ENCODE measurements at regions not wholly inside any gene's neighbourhood (a gene's known extent, or its start where the extent isn't known, plus 50 kb on each side); places are given as distances from the start of the nearest gene placed in this dataset.
A peak's percentile ranks its signal among the peaks of the same experiment; 100 is the strongest.

DNA sequence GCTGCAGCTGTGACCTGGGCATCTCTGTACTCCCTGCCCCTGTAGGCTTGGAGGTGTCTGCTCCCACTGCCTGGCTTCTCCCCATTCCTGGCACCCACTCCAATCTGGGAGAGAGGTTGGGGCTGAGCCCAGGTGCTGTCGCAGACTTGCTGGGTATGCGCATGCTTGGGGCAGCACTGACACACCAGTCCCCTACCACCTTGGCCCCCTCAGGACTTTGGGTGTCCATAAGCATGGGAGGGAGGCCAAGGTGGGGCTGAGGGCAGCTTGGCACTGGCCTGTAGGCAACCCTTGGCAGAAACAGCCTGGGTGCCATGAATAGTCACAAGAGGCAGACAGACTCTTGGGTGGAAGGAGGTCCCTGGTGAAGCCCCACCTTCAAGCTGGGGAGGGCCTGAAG is 136.8 kb downstream of the QPCT start:
- H3K36me3 Mint-ChIP-seq (ENCODE audit: insufficient read depth in 2 of 2): no peaks in the 10 kb centered on the region
- no peak for DNase-seq
- no peaks in the 10 kb centered on the region for H3K4me1 Mint-ChIP-seq (ENCODE audit: low read depth)
- H3K27ac Mint-ChIP-seq: no peak overlapping the region
- ATAC-seq (replicated peaks in 1 of 2): no peak
- H3K9me3 Mint-ChIP-seq: no peaks in the 10 kb centered on the region
- no peaks in the 10 kb centered on the region for H3K27me3 Mint-ChIP-seq (ENCODE audit: low read depth)
- H3K4me3 Mint-ChIP-seq: no peak overlapping the region

DNA sequence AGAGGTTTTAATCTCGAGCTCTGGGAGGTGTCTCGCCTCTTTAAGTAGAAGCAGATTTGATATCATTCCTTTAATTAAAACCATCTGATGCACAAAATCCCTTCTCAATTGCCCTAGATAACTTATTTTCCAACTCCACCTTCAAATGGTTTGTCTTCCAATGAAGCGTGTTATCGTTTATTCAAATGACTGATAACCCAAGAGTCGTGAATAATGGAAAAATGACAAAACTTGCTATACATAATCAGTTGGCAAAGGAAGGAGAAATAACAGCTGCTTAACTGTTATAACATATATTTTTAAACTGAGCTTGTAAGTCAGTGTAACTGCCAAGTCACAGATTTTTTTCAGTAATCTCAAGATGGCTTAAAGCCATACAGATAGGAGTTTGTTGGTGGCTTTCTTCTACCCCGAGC is 144.6 kb downstream of the QPCT start:
- ATAC-seq (replicated peaks in 1 of 2): no peak
- no peaks in the 10 kb centered on the region for H3K4me1 Mint-ChIP-seq (ENCODE audit: low read depth)
- H3K27me3 Mint-ChIP-seq (ENCODE audit: low read depth): no peaks in the 10 kb centered on the region
- H3K36me3 Mint-ChIP-seq (ENCODE audit: insufficient read depth in 2 of 2): no peaks in the 10 kb centered on the region
- no peak overlapping the region for H3K27ac Mint-ChIP-seq
- H3K9me3 Mint-ChIP-seq: peaks cover 3 to 4% of the 10 kb centered on the region in 2 donors
- no peak for DNase-seq
- H3K4me3 Mint-ChIP-seq: no peak overlapping the region

DNA sequence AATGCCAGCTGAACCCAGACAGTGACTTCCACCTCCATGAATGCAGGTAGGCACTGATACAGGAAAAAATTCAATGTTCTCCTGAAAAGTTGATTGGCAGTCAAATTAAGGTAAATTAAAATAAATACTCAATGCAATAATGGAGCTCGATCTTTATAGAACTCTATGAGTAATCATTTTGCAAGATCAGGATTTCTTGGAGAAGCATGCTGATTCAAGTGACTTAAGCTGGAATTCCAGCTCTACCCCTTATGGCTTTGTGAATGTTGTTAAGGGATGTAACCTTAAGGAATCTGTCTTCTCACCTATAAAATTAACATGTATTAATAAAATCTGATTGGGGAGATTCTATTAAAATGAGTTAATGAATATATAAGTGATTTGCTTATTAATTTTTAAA is 145.1 kb downstream of the QPCT start:
- Mint-ChIP-seq H3K36me3 (ENCODE audit: insufficient read depth in 2 of 2) (no peaks in the 10 kb centered on the region), H3K27ac (no peak overlapping the region), H3K9me3 (peaks cover 3 to 4% of the 10 kb centered on the region in 2 donors), H3K4me3 (no peak overlapping the region), H3K4me1 (ENCODE audit: low read depth) (no peaks in the 10 kb centered on the region), H3K27me3 (ENCODE audit: low read depth) (no peaks in the 10 kb centered on the region)
- ATAC-seq (replicated peaks in 1 of 2): no peak
- no peak for DNase-seq

DNA sequence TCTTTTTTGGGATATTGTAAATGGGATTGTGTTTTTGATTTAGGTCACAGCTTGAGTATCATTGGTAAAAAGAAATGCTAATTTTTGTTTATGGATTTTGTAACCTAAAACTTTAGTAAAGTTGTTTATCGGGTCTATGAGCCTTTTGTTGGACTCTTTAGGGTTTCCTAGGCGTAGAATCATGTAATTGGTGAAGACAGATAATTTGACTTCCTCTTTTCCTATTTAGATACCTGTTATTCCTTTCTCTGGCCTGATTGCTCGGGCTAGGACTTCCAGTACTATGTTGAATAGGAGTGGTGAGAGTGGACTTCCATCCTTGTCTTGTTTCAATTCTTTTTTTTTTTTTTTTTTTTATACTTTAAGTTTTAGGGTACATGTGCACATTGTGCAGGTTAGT is 149.0 kb downstream of the QPCT start:
- Mint-ChIP-seq H3K27ac (no peak overlapping the region), H3K9me3 (peaks cover 6 to 7% of the 10 kb centered on the region in 2 donors), H3K4me1 (ENCODE audit: low read depth) (no peaks in the 10 kb centered on the region), H3K4me3 (no peak overlapping the region), H3K36me3 (ENCODE audit: insufficient read depth in 2 of 2) (peaks cover 0 to 2% of the 10 kb centered on the region in 2 donors), H3K27me3 (ENCODE audit: low read depth) (no peaks in the 10 kb centered on the region)
- ATAC-seq (replicated peaks in 1 of 2) (no peak), DNase-seq (no peak)

DNA sequence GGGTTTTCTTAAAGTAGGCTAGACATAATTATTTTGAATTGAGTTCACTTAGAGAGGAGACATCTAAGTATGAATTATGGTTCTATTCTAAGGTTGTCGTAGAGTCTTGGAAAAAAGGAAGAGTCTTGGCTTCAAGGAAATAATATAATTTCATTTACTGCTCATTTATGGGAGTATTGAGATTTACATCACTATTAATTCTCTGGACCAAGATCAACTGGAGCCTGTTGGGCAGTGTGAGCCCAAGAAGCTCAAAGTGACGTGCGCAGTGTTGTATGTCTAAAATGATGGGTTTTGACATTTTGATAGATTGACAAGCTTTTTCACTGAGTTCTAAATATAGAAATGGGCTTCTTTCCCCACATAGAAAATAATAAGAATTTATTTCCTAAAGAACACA is 154.7 kb downstream of the QPCT start:
- H3K27ac Mint-ChIP-seq: no peak overlapping the region
- peaks cover 0 to 2% of the 10 kb centered on the region in 2 donors for H3K36me3 Mint-ChIP-seq (ENCODE audit: insufficient read depth in 2 of 2)
- DNase-seq: no peak
- H3K4me1 Mint-ChIP-seq (ENCODE audit: low read depth): peaks cover 10% of the 10 kb centered on the region
- H3K4me3 Mint-ChIP-seq: no peak overlapping the region
- H3K9me3 Mint-ChIP-seq: peaks cover 1 to 4% of the 10 kb centered on the region in 2 donors
- peaks cover 22% of the 10 kb centered on the region for H3K27me3 Mint-ChIP-seq (ENCODE audit: low read depth)
- ATAC-seq (replicated peaks in 1 of 2): no peak

DNA sequence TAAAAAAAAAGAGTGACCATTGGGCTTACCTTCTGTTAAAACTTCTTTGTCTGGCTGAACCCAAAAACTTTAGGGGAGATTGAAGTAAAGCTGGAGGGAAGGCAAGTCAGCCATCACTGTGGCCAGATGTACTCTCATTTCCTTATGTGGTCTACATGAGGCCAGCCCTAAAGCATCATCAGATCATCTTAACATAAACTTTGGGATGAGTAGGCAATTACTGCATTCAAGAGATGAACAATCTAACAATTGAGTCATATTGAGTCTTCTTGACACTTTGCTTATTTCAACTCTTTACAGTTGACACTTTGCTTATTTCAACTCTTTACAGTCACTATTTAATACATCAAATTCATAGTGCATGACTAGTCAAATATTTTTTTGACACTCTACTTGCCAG is 155.6 kb downstream of the QPCT start:
- ATAC-seq (replicated peaks in 1 of 2) (peak; percentile 99 to 100), DNase-seq (peak; percentile 9 to 20)
- peaks cover 0 to 2% of the 10 kb centered on the region in 2 donors for H3K36me3 Mint-ChIP-seq (ENCODE audit: insufficient read depth in 2 of 2)
- peaks cover 22% of the 10 kb centered on the region for H3K27me3 Mint-ChIP-seq (ENCODE audit: low read depth)
- no peak overlapping the region for H3K4me3 Mint-ChIP-seq
- H3K9me3 Mint-ChIP-seq: peaks cover 1 to 4% of the 10 kb centered on the region in 2 donors
- H3K4me1 Mint-ChIP-seq (ENCODE audit: low read depth): peaks cover 10% of the 10 kb centered on the region
- H3K27ac Mint-ChIP-seq: no peak overlapping the region

DNA sequence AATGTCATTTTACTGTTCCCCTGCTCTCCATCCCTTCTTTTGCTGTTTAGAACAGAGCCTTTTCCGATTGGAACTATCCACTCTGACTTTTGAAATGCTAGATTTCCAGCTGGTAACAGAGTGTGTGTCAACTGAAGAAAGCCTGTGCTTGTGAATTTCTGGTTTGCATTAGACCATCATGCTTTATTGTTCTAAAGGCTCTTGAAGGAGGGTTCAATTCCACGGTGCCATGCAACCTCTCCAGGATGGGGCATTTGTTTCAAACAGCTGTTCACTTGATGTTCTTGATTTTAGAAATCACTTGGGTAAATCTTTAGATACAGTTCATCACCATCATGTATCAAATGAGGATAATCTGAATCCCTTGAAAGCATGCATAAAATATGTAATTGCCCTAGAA is 156.7 kb downstream of the QPCT start:
- no peak for ATAC-seq (replicated peaks in 1 of 2)
- Mint-ChIP-seq H3K36me3 (ENCODE audit: insufficient read depth in 2 of 2) (no peaks in the 10 kb centered on the region), H3K27ac (no peak overlapping the region), H3K4me3 (no peak overlapping the region), H3K4me1 (ENCODE audit: low read depth) (peaks cover 10% of the 10 kb centered on the region), H3K9me3 (peaks cover 1 to 3% of the 10 kb centered on the region in 2 donors), H3K27me3 (ENCODE audit: low read depth) (peaks cover 22% of the 10 kb centered on the region)
- no peak for DNase-seq

DNA sequence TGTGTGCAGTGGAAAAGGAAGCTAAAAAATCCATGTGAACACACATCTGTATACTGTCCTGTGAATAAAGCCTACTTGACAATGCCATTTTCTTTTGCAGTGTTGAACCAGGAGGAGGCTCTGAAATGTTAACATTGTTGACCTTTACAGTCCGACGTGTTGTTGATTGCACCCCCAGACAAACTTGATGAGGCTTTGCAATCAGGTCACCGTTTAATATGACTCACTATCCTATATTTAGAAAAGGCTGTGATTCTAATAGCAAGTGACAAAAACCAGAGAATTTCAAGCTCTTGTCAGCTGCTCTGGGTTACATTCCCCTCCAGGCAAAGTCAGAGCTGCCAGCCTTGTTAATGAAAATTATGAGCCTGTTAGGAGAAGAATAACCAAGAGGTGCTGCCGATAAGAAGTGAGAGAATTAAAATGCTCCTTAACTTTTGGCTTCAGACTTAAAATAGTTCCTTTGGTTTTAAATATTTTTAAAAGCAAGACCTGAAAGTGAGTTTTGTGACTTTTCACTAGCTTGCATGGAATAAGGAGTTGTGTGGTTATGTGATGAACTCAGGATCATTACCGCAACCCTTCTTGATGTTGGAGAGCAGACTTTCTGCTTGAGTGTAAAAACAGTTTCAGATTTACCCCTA is 162.1 kb downstream of the QPCT start:
- H3K27me3 Mint-ChIP-seq (ENCODE audit: low read depth): peaks cover 12% of the 10 kb centered on the region

DNA sequence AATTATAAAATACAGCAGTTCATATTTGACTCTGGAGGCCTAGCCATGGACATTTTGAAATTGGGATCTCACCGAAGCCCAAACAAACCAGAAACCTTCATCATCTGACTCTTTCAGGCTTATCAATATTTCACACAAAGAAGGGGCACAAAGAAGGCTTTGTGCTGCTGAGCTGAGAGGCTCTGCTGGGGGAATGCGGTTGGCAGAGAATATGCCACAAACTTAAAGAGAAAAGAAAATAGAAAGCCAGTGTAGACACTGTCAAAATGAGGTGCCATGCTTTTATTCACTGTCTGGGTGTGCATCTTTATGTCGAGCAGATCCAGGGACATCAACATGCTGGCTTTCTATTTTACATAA is 162.6 kb downstream of the QPCT start:
- no peaks in the 10 kb centered on the region for H3K9me3 Mint-ChIP-seq
- DNase-seq (no peak), ATAC-seq (replicated peaks in 1 of 2) (no peak)
- no peak overlapping the region for H3K27ac Mint-ChIP-seq
- no peaks in the 10 kb centered on the region for H3K4me1 Mint-ChIP-seq (ENCODE audit: low read depth)
- no peaks in the 10 kb centered on the region for H3K36me3 Mint-ChIP-seq (ENCODE audit: insufficient read depth in 2 of 2)
- H3K27me3 Mint-ChIP-seq (ENCODE audit: low read depth): peaks cover 7% of the 10 kb centered on the region
- H3K4me3 Mint-ChIP-seq: no peak overlapping the region

More for the DNA sequence above, 162.1 kb downstream of the QPCT start:
- Mint-ChIP-seq H3K4me1 (ENCODE audit: low read depth) (no peaks in the 10 kb centered on the region), H3K27ac (no peak overlapping the region), H3K9me3 (no peaks in the 10 kb centered on the region), H3K36me3 (ENCODE audit: insufficient read depth in 2 of 2) (no peaks in the 10 kb centered on the region), H3K4me3 (no peak overlapping the region)
- ATAC-seq (replicated peaks in 1 of 2) (no peak), DNase-seq (no peak)

DNA sequence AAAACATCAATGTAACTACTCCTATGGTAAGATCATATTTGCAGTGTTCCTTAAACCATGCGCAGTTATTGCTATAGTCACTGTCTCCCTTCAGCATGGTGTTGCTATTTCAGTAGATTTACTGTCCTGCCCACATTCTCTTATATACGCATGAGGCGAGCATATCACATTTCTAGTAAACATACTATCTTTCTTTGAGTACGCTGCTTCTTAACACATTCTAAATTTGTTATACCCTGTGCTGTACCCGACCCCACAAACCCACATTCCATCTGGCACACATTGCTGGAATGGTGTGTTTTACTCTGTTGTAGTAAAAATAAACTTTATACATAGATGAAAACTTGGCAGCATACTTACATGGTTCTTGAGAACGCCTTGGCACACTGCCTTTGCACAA is 163.3 kb downstream of the QPCT start:
- H3K27me3 Mint-ChIP-seq (ENCODE audit: low read depth): peaks cover 5% of the 10 kb centered on the region
- H3K9me3 Mint-ChIP-seq: no peaks in the 10 kb centered on the region
- ATAC-seq (replicated peaks in 1 of 2) (no peak), DNase-seq (no peak)
- no peak overlapping the region for H3K27ac Mint-ChIP-seq
- H3K4me3 Mint-ChIP-seq: no peak overlapping the region
- no peaks in the 10 kb centered on the region for H3K4me1 Mint-ChIP-seq (ENCODE audit: low read depth)
- no peaks in the 10 kb centered on the region for H3K36me3 Mint-ChIP-seq (ENCODE audit: insufficient read depth in 2 of 2)

DNA sequence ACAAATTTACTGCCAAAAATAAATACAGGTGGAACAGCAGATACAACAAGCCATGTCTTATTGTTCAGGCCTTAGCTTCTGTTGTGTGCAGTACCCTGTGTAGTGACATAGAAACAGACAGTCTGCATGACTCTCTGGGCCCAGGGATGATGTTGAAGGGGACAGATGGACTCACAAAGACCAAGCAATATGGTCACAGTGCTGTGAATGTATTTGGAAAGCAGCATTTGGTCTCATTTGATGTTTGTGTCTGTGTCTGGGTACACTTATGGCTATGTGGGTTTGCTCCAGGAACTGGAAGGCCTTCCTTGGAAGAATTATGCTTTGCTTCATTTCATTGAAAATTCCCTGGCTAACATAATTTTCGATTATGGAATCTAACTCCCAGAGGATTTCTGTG is 158.5 kb downstream of the CDC42EP3 start:
- DNase-seq: no peak
- Mint-ChIP-seq H3K4me3 (no peak overlapping the region), H3K27me3 (ENCODE audit: low read depth) (no peaks in the 10 kb centered on the region), H3K9me3 (peaks cover 0 to 1% of the 10 kb centered on the region in 2 donors), H3K4me1 (ENCODE audit: low read depth) (no peaks in the 10 kb centered on the region), H3K27ac (no peak overlapping the region), H3K36me3 (ENCODE audit: insufficient read depth in 2 of 2) (no peaks in the 10 kb centered on the region)
- no peak for ATAC-seq (replicated peaks in 1 of 2)

DNA sequence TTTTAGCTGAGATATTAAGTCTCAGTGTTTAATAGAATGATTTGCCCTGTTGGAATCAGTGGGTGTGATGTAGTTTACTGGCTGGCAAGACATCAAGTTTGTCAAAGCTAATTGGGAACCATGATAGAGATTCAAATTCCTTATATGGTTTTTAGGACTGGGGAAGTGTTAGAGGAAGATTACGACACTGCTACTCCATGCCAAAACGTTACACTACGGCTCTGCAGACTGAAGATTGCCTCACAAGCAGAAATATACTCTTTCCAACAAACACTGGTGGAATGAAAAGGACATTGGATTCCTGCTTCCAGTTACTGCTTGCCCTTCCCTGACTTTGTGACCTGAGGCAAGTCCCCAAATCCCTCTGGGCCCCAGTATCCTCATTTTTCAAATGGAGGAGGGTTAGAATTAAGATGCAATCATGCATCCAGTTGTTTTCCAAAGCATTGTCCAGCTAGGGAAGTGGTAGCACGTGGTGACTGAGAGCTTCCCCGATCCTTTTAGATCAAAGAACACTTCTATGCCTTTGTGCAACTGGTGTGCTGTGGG is 147.6 kb downstream of the CDC42EP3 start:
- no peaks in the 10 kb centered on the region for H3K9me3 Mint-ChIP-seq
- DNase-seq: no peak
- H3K36me3 Mint-ChIP-seq (ENCODE audit: insufficient read depth in 2 of 2): no peaks in the 10 kb centered on the region
- H3K4me3 Mint-ChIP-seq: no peak overlapping the region
- ATAC-seq (replicated peaks in 1 of 2): no peak
- H3K27ac Mint-ChIP-seq: no peak overlapping the region
- no peaks in the 10 kb centered on the region for H3K4me1 Mint-ChIP-seq (ENCODE audit: low read depth)
- H3K27me3 Mint-ChIP-seq (ENCODE audit: low read depth): peaks cover 5% of the 10 kb centered on the region

DNA sequence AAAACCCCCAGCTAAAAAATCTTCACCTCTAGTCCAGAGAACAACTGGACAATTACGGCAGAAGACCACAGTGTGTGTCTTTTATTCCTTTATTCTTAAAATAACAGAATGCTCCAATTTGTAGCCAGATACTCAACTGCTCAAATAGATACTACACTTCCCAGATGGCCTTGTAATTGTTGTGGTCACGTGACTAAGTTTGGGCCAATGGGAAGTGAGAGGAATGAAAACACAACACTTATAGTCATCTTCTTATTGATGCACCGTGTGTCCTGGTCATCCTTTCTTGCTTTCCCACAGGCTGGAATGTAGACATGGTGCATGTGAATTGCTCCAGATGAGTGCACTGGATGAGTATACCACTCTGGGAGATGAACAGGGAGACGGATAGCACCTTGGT is 145.1 kb downstream of the CDC42EP3 start:
- no peak for DNase-seq
- H3K4me1 Mint-ChIP-seq (ENCODE audit: low read depth): no peaks in the 10 kb centered on the region

DNA sequence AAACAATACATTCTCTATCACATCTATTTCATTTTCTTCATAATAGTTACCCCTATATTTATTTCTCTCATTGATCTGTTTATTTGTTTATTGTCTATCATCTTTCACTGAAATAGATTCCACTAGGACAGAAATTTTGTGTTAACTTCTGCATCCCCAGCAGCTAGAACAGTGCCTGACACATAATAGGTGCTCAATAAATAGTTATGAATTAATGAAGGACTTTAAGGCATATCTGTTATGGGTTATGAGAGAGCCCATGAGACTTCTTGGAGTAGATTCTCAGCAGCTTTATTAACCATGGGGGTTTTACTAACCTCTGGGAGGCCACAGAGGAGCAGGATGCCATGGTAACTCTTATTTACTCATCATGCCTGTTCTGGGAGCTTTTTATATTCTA is 144.6 kb downstream of the CDC42EP3 start:
- no peak for ATAC-seq (replicated peaks in 1 of 2)
- no peak overlapping the region for H3K4me3 Mint-ChIP-seq
- no peaks in the 10 kb centered on the region for H3K4me1 Mint-ChIP-seq (ENCODE audit: low read depth)
- DNase-seq: no peak
- peaks cover 5% of the 10 kb centered on the region for H3K27me3 Mint-ChIP-seq (ENCODE audit: low read depth)
- no peaks in the 10 kb centered on the region for H3K36me3 Mint-ChIP-seq (ENCODE audit: insufficient read depth in 2 of 2)
- no peaks in the 10 kb centered on the region for H3K9me3 Mint-ChIP-seq
- H3K27ac Mint-ChIP-seq: no peak overlapping the region

More for the DNA sequence above, 145.1 kb downstream of the CDC42EP3 start:
- Mint-ChIP-seq H3K4me3 (no peak overlapping the region), H3K27me3 (ENCODE audit: low read depth) (peaks cover 5% of the 10 kb centered on the region), H3K27ac (no peak overlapping the region), H3K36me3 (ENCODE audit: insufficient read depth in 2 of 2) (no peaks in the 10 kb centered on the region), H3K9me3 (no peaks in the 10 kb centered on the region)
- ATAC-seq (replicated peaks in 1 of 2): no peak
